CD4-positive, alpha-beta T cell (primary cell): ENCODE measurements at regions not wholly inside any gene's neighbourhood (a gene's known extent, or its start where the extent isn't known, plus 50 kb on each side); places are given as distances from the start of the nearest gene placed in this dataset.

Source experiments
- ATAC-seq: fragments of 200-7000 bp; cut with Tn5 transposase; one replicate; pipeline ENCODE4 v1.10.0; 2022; ENCODE audit warnings: mild to moderate bottlenecking; ENCODE audit not compliant: poor library complexity
- CTCF ChIA-PET: fragments of 350-600 bp; sonication (Branson Sonifier 250); formaldehyde crosslinking; loops from one replicate; lab custom pipeline; 2021; ENCODE audit warnings: antibody characterized with exemption, inconsistent platforms; lab: Charles Lee
- POLR2A ChIA-PET: fragments of 350-600 bp; sonication (Branson Sonifier 250); formaldehyde crosslinking; loops from one replicate; lab custom pipeline; 2021; ENCODE audit warnings: antibody characterized with exemption, inconsistent platforms; lab: Charles Lee
- DNase-seq, 14 experiments: peaks; one replicate each; pipeline ENCODE4 v3.0.0-alpha.2; 2013 to 2020; ENCODE audit warnings: mixed read lengths in 2 of 14
- H3K27ac ChIP-seq, 2 donors: one replicate each; pipeline versions ENCODE4 v1.5.1 to v1.7.0; 2013; ENCODE audit warnings: low read length in 2 of 2, low read depth in 1 of 2, mild to moderate bottlenecking in 1 of 2
- H3K27me3 ChIP-seq, 2 experiments: 1 replicate in 1 of 2; 2 replicates in 1 of 2; pipeline versions ENCODE4 v1.6.1 to v1.7.0; 2013; ENCODE audit warnings: low read length in 2 of 2, control low read depth in 1 of 2, mild to moderate bottlenecking in 1 of 2, moderate library complexity in 1 of 2; ENCODE audit not compliant: insufficient read depth in 2 of 2, control insufficient read depth in 1 of 2
- H3K36me3 ChIP-seq: one replicate; pipeline ENCODE4 v1.6.1; 2013; ENCODE audit warnings: low read length, control low read depth; ENCODE audit not compliant: insufficient read depth
- H3K4me1 ChIP-seq: one replicate; pipeline ENCODE4 v1.6.1; 2013; ENCODE audit warnings: low read length, control low read depth; ENCODE audit not compliant: insufficient read depth
- H3K4me3 ChIP-seq: one replicate; pipeline ENCODE4 v1.5.1; 2013; ENCODE audit warnings: mild to moderate bottlenecking, low read length, moderate library complexity
- H3K9me3 ChIP-seq, 2 experiments: 1 replicate in 1 of 2; 2 replicates in 1 of 2; pipeline versions ENCODE4 v1.6.1 to v1.7.0; 2013; ENCODE audit warnings: low read length in 2 of 2, mild to moderate bottlenecking in 2 of 2, control low read depth in 1 of 2, moderate library complexity in 1 of 2; ENCODE audit not compliant: control insufficient read depth in 1 of 2, insufficient read depth in 1 of 2
- H3K27ac Mint-ChIP-seq: one replicate; pipeline ENCODE4 v1.8.0; 2020; ENCODE audit warnings: mixed read lengths
- H3K27me3 Mint-ChIP-seq: one replicate; pipeline ENCODE4 v1.8.0; 2021; ENCODE audit warnings: mixed read lengths
- H3K36me3 Mint-ChIP-seq: one replicate; pipeline ENCODE4 v1.8.0; 2021; ENCODE audit warnings: low read depth, mixed read lengths
- H3K4me1 Mint-ChIP-seq: one replicate; pipeline ENCODE4 v1.8.0; 2021; ENCODE audit warnings: low read depth, mixed read lengths
- H3K4me3 Mint-ChIP-seq: one replicate; pipeline ENCODE4 v1.8.0; 2020; ENCODE audit warnings: mild to moderate bottlenecking, mixed read lengths
- H3K9me3 Mint-ChIP-seq: one replicate; pipeline ENCODE4 v1.8.0; 2020; ENCODE audit warnings: mixed read lengths
- CTCF ChIP-seq: fragments of 200-600 bp; IDR thresholded peaks from one replicate; pipeline ENCODE4 v1.8.0; 2022; ENCODE audit warnings: antibody characterized with exemption, mild to moderate bottlenecking
- intact Hi-C, 2 experiments: fragments of 100-400 bp; cut with DNase I in 1 of 2; cut with micrococcal nuclease in 1 of 2; formaldehyde crosslinking; loops; one replicate each; pipeline versions ENCODE4 v1.15.1 to v1.9.0; 2023 to 2025; cut with DNase I, micrococcal nuclease

- intact Hi-C loops = loop anchor here in 1 of 2 experiments (5.0 kb wide), 1 partner anchor 36 kb away; no protein-coding TSS in a partner anchor
- ATAC-seq (no peak), DNase-seq (no peak)
- Mint-ChIP-seq H3K9me3 (no peaks in the 10 kb centered on the region), H3K4me1 (no peaks in the 10 kb centered on the region), H3K27me3 (peaks cover 9% of the 10 kb centered on the region), H3K27ac (no peak overlapping the region), H3K4me3 (no peak overlapping the region), H3K36me3 (no peaks in the 10 kb centered on the region)
- ChIA-PET CTCF (no interaction called here), POLR2A (no interaction called here)
- no peak overlapping the region for H3K27ac ChIP-seq
- H3K27me3 ChIP-seq = no peaks in the 10 kb centered on the region
- TF ChIP-seq CTCF = no peak
- no peaks in the 10 kb centered on the region for H3K36me3 ChIP-seq
- no peaks in the 10 kb centered on the region for H3K4me1 ChIP-seq
- no peak overlapping the region for H3K4me3 ChIP-seq
- no peaks in the 10 kb centered on the region for H3K9me3 ChIP-seq
Observed at GRCh38 chr15:59936741-59937140, 67.4 kb upstream of the FOXB1 start.

GRCh38 chr15:59933607-59934006 is 70.5 kb upstream of the FOXB1 start:
- Mint-ChIP-seq H3K4me1 (no peaks in the 10 kb centered on the region), H3K27me3 (peaks cover 15% of the 10 kb centered on the region), H3K9me3 (no peaks in the 10 kb centered on the region), H3K4me3 (no peak overlapping the region), H3K27ac (no peak overlapping the region), H3K36me3 (no peaks in the 10 kb centered on the region)
- no peaks in the 10 kb centered on the region for H3K36me3 ChIP-seq
- DNase-seq (no peak), ATAC-seq (no peak)
- H3K4me3 ChIP-seq = no peak overlapping the region
- H3K27me3 ChIP-seq = peaks cover 0 to 4% of the 10 kb centered on the region in 2 experiments
- intact Hi-C loops = no loop called here
- no peaks in the 10 kb centered on the region for H3K4me1 ChIP-seq
- TF ChIP-seq CTCF = no peak
- ChIA-PET CTCF (interaction anchor here (1.4 kb wide), 1 partner anchor 11 kb away, joined by 3 read pairs; no protein-coding TSS in a partner anchor), POLR2A (no interaction called here)
- H3K27ac ChIP-seq = no peak overlapping the region
- no peaks in the 10 kb centered on the region for H3K9me3 ChIP-seq

GRCh38 chr15:59931646-59932261 is 72.4 kb upstream of the FOXB1 start:
- peaks cover 25% of the 10 kb centered on the region for H3K27me3 Mint-ChIP-seq
- no peaks in the 10 kb centered on the region for H3K4me1 Mint-ChIP-seq
- POLR2A ChIA-PET = no interaction called here
- no peaks in the 10 kb centered on the region for H3K9me3 ChIP-seq
- H3K36me3 Mint-ChIP-seq = no peaks in the 10 kb centered on the region
- H3K27ac Mint-ChIP-seq = no peak overlapping the region
- DNase-seq (no peak), ATAC-seq (no peak)
- H3K4me3 ChIP-seq = no peak overlapping the region
- H3K4me1 ChIP-seq = no peaks in the 10 kb centered on the region
- no peaks in the 10 kb centered on the region for H3K9me3 Mint-ChIP-seq
- H3K4me3 Mint-ChIP-seq = no peak overlapping the region
- CTCF ChIA-PET = interaction anchor here (1.3 kb wide), 1 partner anchor 14 kb away, joined by 3 read pairs; no protein-coding TSS in a partner anchor
- peaks cover 0 to 4% of the 10 kb centered on the region in 2 experiments for H3K27me3 ChIP-seq
- intact Hi-C loops = no loop called here
- no peak for TF ChIP-seq CTCF
- no peak overlapping the region for H3K27ac ChIP-seq
- H3K36me3 ChIP-seq = no peaks in the 10 kb centered on the region
